DND-41 (cell line): ENCODE measurements at regions not wholly inside any gene's neighbourhood (a gene's known extent, or its start where the extent isn't known, plus 50 kb on each side); places are given as distances from the start of the nearest gene placed in this dataset.

Experiments
- CTCF ChIP-seq: IDR thresholded peaks from 2 replicates; pipeline ENCODE4 v1.5.1; 2012; ENCODE audit warnings: borderline replicate concordance, low read length, moderate library complexity, mild to moderate bottlenecking; ENCODE audit not compliant: poor library complexity, severe bottlenecking; ENCODE audit errors: extremely low read depth
- EZH2 ChIP-seq: IDR thresholded peaks from 3 replicates; pipeline ENCODE4 v1.6.1; 2012; ENCODE audit warnings: borderline replicate concordance, low read depth, mild to moderate bottlenecking, moderate library complexity, low read length, inconsistent platforms; ENCODE audit not compliant: severe bottlenecking

- no peak for TF ChIP-seq EZH2
- no peak for TF ChIP-seq CTCF
These were observed 100.2 kb downstream of the RHOU start for GRCh38 chr1:228835456-228835855.
